ENCODE measurements at regions not wholly inside any gene's neighbourhood (a gene's known extent, or its start where the extent isn't known, plus 50 kb on each side); places are given as distances from the start of the nearest gene placed in this dataset.

DNA sequence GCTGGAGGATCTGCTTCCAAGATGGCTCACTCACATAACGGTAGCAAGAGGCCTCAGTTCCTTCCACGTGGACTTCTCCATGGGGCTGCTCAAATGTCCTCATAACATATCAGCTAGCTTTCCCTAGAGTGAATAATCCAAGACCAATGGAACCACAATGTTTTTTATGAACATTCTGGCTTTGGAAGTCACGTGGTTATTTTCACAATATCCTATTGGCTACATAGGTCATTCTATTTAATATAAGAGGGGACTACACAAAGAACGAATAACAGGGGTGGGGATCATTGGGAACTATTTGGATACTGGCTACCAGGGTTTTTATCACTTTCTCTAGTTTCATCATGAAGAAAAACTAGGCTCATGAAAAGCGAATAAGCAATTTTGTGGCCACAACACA is 81.4 kb downstream of the ZNF622 start:
- DNase-seq (ENCODE audit: low spot score) (no peak), ATAC-seq (no peak), FAIRE-seq (no peak)
- no peak overlapping the region for H2AFZ ChIP-seq (ENCODE audit: low read length)
- H3K4me3 ChIP-seq (replicated peaks in 1 of 3; ENCODE audit: insufficient read depth in 1 of 3, low read depth in 2 of 3, low read length in 3 of 3), result no peak overlapping the region
- no peak overlapping the region for H3K4me2 ChIP-seq (ENCODE audit: low read depth, low read length)
- no peaks in the 10 kb centered on the region for H3K4me1 ChIP-seq (ENCODE audit: insufficient read depth, low read length)
- H3K9ac ChIP-seq (ENCODE audit: insufficient read depth, low read depth, low read length), result no peak overlapping the region
- POLR2A ChIA-PET, result no interaction called here
- H3K27me3 ChIP-seq (ENCODE audit: control insufficient read depth in 1 of 2, insufficient read depth in 2 of 2, low read length in 2 of 2), result no peaks in the 10 kb centered on the region
- WGBS (ENCODE audit: low lambda C conversion rate), result 0% methylated on average over 5 of the region's 5 CpGs
- TF ChIP-seq RAD51 (IDR thresholded peaks at IDR 0.05; ENCODE audit: borderline replicate concordance) (peak; percentile 41; the same call in 1 of the 2 replicates), MTA3 (CRISPR knock-in tag; IDR thresholded peaks at IDR 0.05) (no peak)
- no TSS peak for BruUV-seq (replicated peaks)
- no peaks in the 10 kb centered on the region for H4K20me1 ChIP-seq (ENCODE audit: insufficient read depth, low read length)
- H3K27ac ChIP-seq (ENCODE audit: extremely low read length, insufficient read depth, low read length), result no peak overlapping the region
- H3K79me2 ChIP-seq (ENCODE audit: insufficient read depth, low read length), result no peaks in the 10 kb centered on the region
- in situ Hi-C loops (cut with HindIII; ENCODE audit: extremely low pct_ligation_motif_present, low pct_unique_long_range_greater_than_20kb), result no loop called here
- CTCF ChIA-PET (ENCODE audit: low intra/inter-chr PET ratio, low total read pairs), result no interaction called here
- H3K9me3 ChIP-seq (ENCODE audit: low read length), result no peaks in the 10 kb centered on the region
- intact Hi-C loops (cut with micrococcal nuclease; ENCODE audit: unreplicated experiment), result no loop called here
- no peaks in the 10 kb centered on the region for H3K36me3 ChIP-seq (replicated peaks in 1 of 2; ENCODE audit: control insufficient read depth in 1 of 2, insufficient read depth in 2 of 2, low read length in 2 of 2)

DNA sequence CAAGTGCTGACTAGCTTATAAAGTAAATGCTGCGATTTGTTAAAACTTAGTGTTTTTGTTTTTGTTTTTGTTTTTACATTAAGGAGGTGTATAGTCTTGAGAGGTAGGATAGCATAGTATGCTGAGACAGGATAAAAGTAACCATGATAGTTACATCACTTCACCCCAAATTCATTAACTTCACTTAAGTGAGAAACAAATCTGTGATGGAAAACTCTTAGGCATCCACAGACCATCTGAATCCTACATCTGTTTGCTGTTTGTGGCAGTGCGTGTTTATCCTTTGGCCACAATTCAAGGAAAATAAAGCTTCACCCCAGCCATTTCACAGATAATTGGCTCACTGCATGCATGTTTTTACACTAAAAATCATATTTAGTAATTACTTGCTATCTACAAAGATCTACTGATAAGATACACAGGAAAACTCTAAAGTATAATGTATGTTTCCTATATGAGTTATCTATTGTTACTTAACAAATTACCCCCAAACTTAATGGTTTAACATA is 82.0 kb downstream of the ZNF622 start:
- no peaks in the 10 kb centered on the region for H4K20me1 ChIP-seq (ENCODE audit: insufficient read depth, low read length)
- no peaks in the 10 kb centered on the region; a peak in 1 of 5 replicates for H3K27me3 ChIP-seq (ENCODE audit: control insufficient read depth in 1 of 2, insufficient read depth in 2 of 2, low read length in 2 of 2)
- DNase-seq (ENCODE audit: low spot score) (no peak), ATAC-seq (no peak), FAIRE-seq (no peak)
- no TSS peak for BruUV-seq (replicated peaks)
- H2AFZ ChIP-seq (ENCODE audit: low read length), result no peak overlapping the region
- no peaks in the 10 kb centered on the region for H3K9me3 ChIP-seq (ENCODE audit: low read length)
- H3K9ac ChIP-seq (ENCODE audit: insufficient read depth, low read depth, low read length), result no peak overlapping the region
- H3K79me2 ChIP-seq (ENCODE audit: insufficient read depth, low read length), result no peaks in the 10 kb centered on the region
- H3K4me3 ChIP-seq (replicated peaks in 1 of 3; ENCODE audit: insufficient read depth in 1 of 3, low read depth in 2 of 3, low read length in 3 of 3), result no peak overlapping the region
- 52% methylated on average over 2 of the region's 2 CpGs for WGBS (ENCODE audit: low lambda C conversion rate)
- no peak overlapping the region for H3K4me2 ChIP-seq (ENCODE audit: low read depth, low read length)
- no peak overlapping the region for H3K27ac ChIP-seq (ENCODE audit: extremely low read length, insufficient read depth, low read length)
- ChIA-PET CTCF (ENCODE audit: low intra/inter-chr PET ratio, low total read pairs) (no interaction called here), POLR2A (no interaction called here)
- no peaks in the 10 kb centered on the region for H3K4me1 ChIP-seq (ENCODE audit: insufficient read depth, low read length)
- intact Hi-C loops (cut with micrococcal nuclease; ENCODE audit: unreplicated experiment) (no loop called here), in situ Hi-C loops (cut with HindIII; ENCODE audit: extremely low pct_ligation_motif_present, low pct_unique_long_range_greater_than_20kb) (no loop called here)
- H3K36me3 ChIP-seq (replicated peaks in 1 of 2; ENCODE audit: control insufficient read depth in 1 of 2, insufficient read depth in 2 of 2, low read length in 2 of 2), result no peaks in the 10 kb centered on the region
- TF ChIP-seq BHLHE40 (IDR thresholded peaks at IDR 0.05; ENCODE audit: low read length) (no peak), ZNF703 (CRISPR knock-in tag; IDR thresholded peaks at IDR 0.05; ENCODE audit: borderline replicate concordance) (no peak), ZNF451 (CRISPR knock-in tag; IDR thresholded peaks at IDR 0.05) (no peak), ZNF160 (CRISPR knock-in tag; IDR thresholded peaks at IDR 0.05) (no peak), DNMT3B (CRISPR knock-in tag; conservative IDR thresholded peaks at IDR 0.05) (no peak), TGIF2 (CRISPR knock-in tag; IDR thresholded peaks at IDR 0.05) (no peak), ZNF180 (CRISPR knock-in tag; IDR thresholded peaks at IDR 0.05; ENCODE audit: borderline replicate concordance, low read depth) (no peak), HMG20A (CRISPR knock-in tag; IDR thresholded peaks at IDR 0.05; ENCODE audit: borderline replicate concordance) (no peak), ZFP36L2 (CRISPR knock-in tag; IDR thresholded peaks at IDR 0.05) (no peak), ERF (CRISPR knock-in tag; IDR thresholded peaks at IDR 0.05) (no peak)
- TF ChIP-seq, protein P1, sequence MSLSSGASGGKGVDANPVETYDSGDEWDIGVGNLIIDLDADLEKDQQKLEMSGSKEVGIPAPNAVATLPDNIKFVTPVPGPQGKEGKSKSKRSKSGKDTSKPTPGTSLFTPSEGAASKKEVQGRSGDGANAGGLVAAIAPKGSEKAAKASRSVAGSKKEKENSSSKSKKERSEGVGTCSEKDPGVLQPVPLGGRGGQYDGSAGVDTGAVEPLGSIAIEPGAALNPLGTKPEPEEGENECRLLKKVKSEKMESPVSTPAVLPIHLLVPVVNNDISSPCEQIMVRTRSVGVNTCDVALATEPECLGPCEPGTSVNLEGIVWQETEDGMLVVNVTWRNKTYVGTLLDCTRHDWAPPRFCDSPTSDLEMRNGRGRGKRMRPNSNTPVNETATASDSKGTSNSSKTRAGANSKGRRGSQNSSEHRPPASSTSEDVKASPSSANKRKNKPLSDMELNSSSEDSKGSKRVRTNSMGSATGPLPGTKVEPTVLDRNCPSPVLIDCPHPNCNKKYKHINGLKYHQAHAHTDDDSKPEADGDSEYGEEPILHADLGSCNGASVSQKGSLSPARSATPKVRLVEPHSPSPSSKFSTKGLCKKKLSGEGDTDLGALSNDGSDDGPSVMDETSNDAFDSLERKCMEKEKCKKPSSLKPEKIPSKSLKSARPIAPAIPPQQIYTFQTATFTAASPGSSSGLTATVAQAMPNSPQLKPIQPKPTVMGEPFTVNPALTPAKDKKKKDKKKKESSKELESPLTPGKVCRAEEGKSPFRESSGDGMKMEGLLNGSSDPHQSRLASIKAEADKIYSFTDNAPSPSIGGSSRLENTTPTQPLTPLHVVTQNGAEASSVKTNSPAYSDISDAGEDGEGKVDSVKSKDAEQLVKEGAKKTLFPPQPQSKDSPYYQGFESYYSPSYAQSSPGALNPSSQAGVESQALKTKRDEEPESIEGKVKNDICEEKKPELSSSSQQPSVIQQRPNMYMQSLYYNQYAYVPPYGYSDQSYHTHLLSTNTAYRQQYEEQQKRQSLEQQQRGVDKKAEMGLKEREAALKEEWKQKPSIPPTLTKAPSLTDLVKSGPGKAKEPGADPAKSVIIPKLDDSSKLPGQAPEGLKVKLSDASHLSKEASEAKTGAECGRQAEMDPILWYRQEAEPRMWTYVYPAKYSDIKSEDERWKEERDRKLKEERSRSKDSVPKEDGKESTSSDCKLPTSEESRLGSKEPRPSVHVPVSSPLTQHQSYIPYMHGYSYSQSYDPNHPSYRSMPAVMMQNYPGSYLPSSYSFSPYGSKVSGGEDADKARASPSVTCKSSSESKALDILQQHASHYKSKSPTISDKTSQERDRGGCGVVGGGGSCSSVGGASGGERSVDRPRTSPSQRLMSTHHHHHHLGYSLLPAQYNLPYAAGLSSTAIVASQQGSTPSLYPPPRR (CRISPR knock-in tag; IDR thresholded peaks at IDR 0.05; ENCODE audit: borderline replicate concordance), result no peak
- TF ChIP-seq, protein P2, sequence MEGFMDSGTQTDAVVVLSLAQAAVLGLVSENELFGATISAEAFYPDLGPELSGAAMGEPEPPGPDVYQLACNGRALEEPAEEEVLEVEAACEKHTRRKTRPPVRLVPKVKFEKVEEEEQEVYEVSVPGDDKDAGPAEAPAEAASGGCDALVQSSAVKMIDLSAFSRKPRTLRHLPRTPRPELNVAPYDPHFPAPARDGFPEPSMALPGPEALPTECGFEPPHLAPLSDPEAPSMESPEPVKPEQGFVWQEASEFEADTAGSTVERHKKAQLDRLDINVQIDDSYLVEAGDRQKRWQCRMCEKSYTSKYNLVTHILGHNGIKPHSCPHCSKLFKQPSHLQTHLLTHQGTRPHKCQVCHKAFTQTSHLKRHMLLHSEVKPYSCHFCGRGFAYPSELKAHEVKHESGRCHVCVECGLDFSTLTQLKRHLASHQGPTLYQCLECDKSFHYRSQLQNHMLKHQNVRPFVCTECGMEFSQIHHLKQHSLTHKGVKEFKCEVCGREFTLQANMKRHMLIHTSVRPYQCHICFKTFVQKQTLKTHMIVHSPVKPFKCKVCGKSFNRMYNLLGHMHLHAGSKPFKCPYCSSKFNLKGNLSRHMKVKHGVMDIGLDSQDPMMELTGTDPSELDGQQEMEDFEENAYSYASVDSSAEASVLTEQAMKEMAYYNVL (CRISPR knock-in tag; IDR thresholded peaks at IDR 0.05; ENCODE audit: borderline replicate concordance), result no peak
